HCT116 (cell line): ENCODE measurements at regions not wholly inside any gene's neighbourhood (a gene's known extent, or its start where the extent isn't known, plus 50 kb on each side); places are given as distances from the start of the nearest gene placed in this dataset.

Experiments used
- ATAC-seq: fragments of 200-7000 bp; cut with Tn5 transposase; 2 replicates; pipeline ENCODE4 v1.9.1; 2020; ENCODE audit warnings: mild to moderate bottlenecking, moderate library complexity
- BruUV-seq: library from RNA; stranded (reverse); fragments of 400-500 nt; replicated peaks from 2 replicates; lab custom pipeline; 2021; lab: Mats Ljungman, UMichigan
- CTCF ChIA-PET: fragments of 300-600 bp; sonication (Branson Sonifier 250); formaldehyde crosslinking; loops from one replicate; lab custom pipeline; 2021; ENCODE audit warnings: antibody characterized with exemption; lab: Charles Lee
- POLR2A ChIA-PET: fragments of 300-600, 350-600 bp; sonication (Branson Sonifier 250); formaldehyde crosslinking; loops from one replicate; lab custom pipeline; 2021; ENCODE audit warnings: antibody characterized with exemption; lab: Charles Lee
- RAD21 ChIA-PET, 2 experiments: fragments of 300-600 bp; sonication (Branson Sonifier 250); formaldehyde crosslinking; loops; one replicate each; lab custom pipeline; 2023; ENCODE audit warnings: low total read pairs in 2 of 2; ENCODE audit not compliant: uncharacterized antibody in 2 of 2, unreplicated experiment in 2 of 2, low non-redundant PET in 1 of 2; lab: Charles Lee
- DNase-seq: peaks from one replicate; pipeline ENCODE4 v3.0.0-alpha.2; 2010; ENCODE audit warnings: low read depth, low spot score
- H2AFZ ChIP-seq: fragments of 200-600 bp; shearing (Covaris generic), sonication (generic); 2 replicates; pipeline ENCODE4 v1.6.1; 2017; ENCODE audit warnings: low read depth, mixed run types, mixed read lengths, antibody characterized with exemption, low read length; ENCODE audit not compliant: poor library complexity, severe bottlenecking
- H3K27ac ChIP-seq: 2 replicates; pipeline ENCODE4 v1.5.1; 2012; ENCODE audit warnings: low read depth, low read length
- H3K27me3 ChIP-seq: fragments of 200-600 bp; sonication (generic); 2 replicates; pipeline ENCODE4 v1.6.1; 2016; ENCODE audit warnings: mixed run types, low read length, mixed read lengths; ENCODE audit not compliant: insufficient read depth
- H3K36me3 ChIP-seq, 2 experiments: fragments of 200-500 bp in 1 of 2; fragments of 200-600 bp in 1 of 2; sonication (Bioruptor generic) in 1 of 2; sonication (generic) in 1 of 2; 2 replicates each; pipeline versions ENCODE4 v1.5.1 to v1.6.1; 2014 to 2016; ENCODE audit warnings: low read length in 2 of 2, inconsistent platforms in 1 of 2, mixed read lengths in 1 of 2, mixed run types in 1 of 2; ENCODE audit not compliant: insufficient read depth in 2 of 2, control insufficient read depth in 1 of 2
- H3K4me1 ChIP-seq, 2 experiments: fragments of 200-600 bp in 1 of 2; sonication (generic) in 1 of 2; 2 replicates each; pipeline versions ENCODE4 v1.5.1 to v1.6.1; 2012 to 2017; ENCODE audit warnings: low read length in 2 of 2, inconsistent platforms in 1 of 2, mild to moderate bottlenecking in 1 of 2, mixed read lengths in 1 of 2, mixed run types in 1 of 2, moderate library complexity in 1 of 2; ENCODE audit not compliant: insufficient read depth in 2 of 2, control insufficient read depth in 1 of 2
- H3K4me2 ChIP-seq: fragments of 200-600 bp; sonication (generic); 2 replicates; pipeline ENCODE4 v1.6.1; 2017; ENCODE audit warnings: mixed run types, low read length, mixed read lengths
- H3K4me3 ChIP-seq, 2 experiments: fragments of 200-600 bp in 1 of 2; sonication (generic) in 1 of 2; replicated peaks in 1 of 2; 2 replicates each; pipeline ENCODE4 v1.5.1; 2011 to 2016; ENCODE audit warnings: low read length in 2 of 2, control low read depth in 1 of 2, low read depth in 1 of 2, mild to moderate bottlenecking in 1 of 2, mixed read lengths in 1 of 2, mixed run types in 1 of 2
- H3K79me2 ChIP-seq: fragments of 200-600 bp; sonication (generic); 2 replicates; pipeline ENCODE4 v1.6.1; 2017; ENCODE audit warnings: mild to moderate bottlenecking, mixed run types, low read length, moderate library complexity, mixed read lengths; ENCODE audit not compliant: insufficient read depth
- H3K9ac ChIP-seq: fragments of 200-600 bp; sonication (generic); 2 replicates; pipeline ENCODE4 v1.6.1; 2016; ENCODE audit warnings: low read length, mixed read lengths
- H3K9me2 ChIP-seq: fragments of 200-600 bp; sonication (generic), shearing (Covaris generic); 2 replicates; pipeline ENCODE4 v1.6.1; 2017; ENCODE audit warnings: mixed run types, mild to moderate bottlenecking, moderate library complexity; ENCODE audit not compliant: insufficient read depth
- H3K9me3 ChIP-seq, 2 experiments: fragments of 200-500 bp in 1 of 2; fragments of 200-600 bp in 1 of 2; sonication (Bioruptor generic) in 1 of 2; sonication (generic) in 1 of 2; 2 replicates each; pipeline ENCODE4 v1.6.1; 2014 to 2017; ENCODE audit warnings: low read length in 2 of 2, mixed read lengths in 2 of 2, inconsistent platforms in 1 of 2, low read depth in 1 of 2, mild to moderate bottlenecking in 1 of 2, mixed run types in 1 of 2, moderate library complexity in 1 of 2; ENCODE audit not compliant: control insufficient read depth in 1 of 2, insufficient read depth in 1 of 2
- H4K20me1 ChIP-seq: fragments of 200-600 bp; sonication (generic), shearing (Covaris generic); 2 replicates; pipeline ENCODE4 v1.6.1; 2017; ENCODE audit warnings: mixed run types, mild to moderate bottlenecking, moderate library complexity; ENCODE audit not compliant: insufficient read depth
- ATF3 ChIP-seq: IDR thresholded peaks from 2 replicates; pipeline ENCODE4 v1.6.1; 2012
- CBX3 ChIP-seq: IDR thresholded peaks from 2 replicates; pipeline ENCODE4 v1.6.1; 2012; ENCODE audit warnings: low read depth
- CTCF ChIP-seq, 3 experiments: fragments of 200-600 bp in 1 of 3; sonication (generic) in 1 of 3; IDR thresholded peaks in 2 of 3; conservative IDR thresholded peaks in 1 of 3; 2 replicates each; pipeline ENCODE4 v1.5.1; 2012 to 2017; ENCODE audit warnings: low read depth in 2 of 3, low read length in 2 of 3, antibody characterized with exemption in 1 of 3, borderline replicate concordance in 1 of 3, control low read depth in 1 of 3, mild to moderate bottlenecking in 1 of 3, mixed read lengths in 1 of 3, mixed run types in 1 of 3, moderate library complexity in 1 of 3; ENCODE audit not compliant: insufficient read depth in 1 of 3
- EGR1 ChIP-seq: IDR thresholded peaks from 2 replicates; pipeline ENCODE4 v1.6.1; 2012; ENCODE audit warnings: low read depth
- ELF1 ChIP-seq: IDR thresholded peaks from 2 replicates; pipeline ENCODE4 v1.6.1; 2012; ENCODE audit warnings: low read depth, borderline replicate concordance
- EZH2 ChIP-seq: fragments of 200-600 bp; sonication (generic); IDR thresholded peaks from 2 replicates; pipeline ENCODE4 v1.6.1; 2017; ENCODE audit warnings: antibody characterized with exemption, mixed run types
- FOSL1 ChIP-seq: IDR thresholded peaks from 2 replicates; pipeline ENCODE4 v1.6.1; 2012; ENCODE audit warnings: low read depth
- JUND ChIP-seq: IDR thresholded peaks from 2 replicates; pipeline ENCODE4 v1.6.1; 2012
- MAX ChIP-seq: IDR thresholded peaks from 2 replicates; pipeline ENCODE4 v1.6.1; 2012
- POLR2A ChIP-seq: IDR thresholded peaks from 2 replicates; pipeline ENCODE4 v1.7.0; 2011; ENCODE audit warnings: borderline replicate concordance; ENCODE audit not compliant: insufficient read depth, insufficient read length; ENCODE audit errors: extremely low read depth
- SIN3A ChIP-seq: IDR thresholded peaks from 2 replicates; pipeline ENCODE4 v1.6.1; 2012; ENCODE audit warnings: low read depth
- SP1 ChIP-seq: IDR thresholded peaks from 2 replicates; pipeline ENCODE4 v1.6.1; 2012; ENCODE audit warnings: low read depth
- SRF ChIP-seq: IDR thresholded peaks from 2 replicates; pipeline ENCODE4 v1.6.1; 2012; ENCODE audit warnings: low read depth
- YY1 ChIP-seq: IDR thresholded peaks from 2 replicates; pipeline ENCODE4 v1.6.1; 2011; ENCODE audit warnings: low read length, low read depth, moderate library complexity, mild to moderate bottlenecking; ENCODE audit not compliant: insufficient replicate concordance; ENCODE audit errors: extremely low read depth
- ZBTB33 ChIP-seq: IDR thresholded peaks from 2 replicates; pipeline ENCODE4 v1.6.1; 2011; ENCODE audit warnings: mild to moderate bottlenecking, low read length, moderate library complexity; ENCODE audit not compliant: insufficient replicate concordance; ENCODE audit errors: extremely low read depth
- intact Hi-C: fragments of 100-400 bp; cut with micrococcal nuclease; formaldehyde crosslinking; loops from 2 replicates; pipeline ENCODE4 v1.10.0; 2022

- ChIA-PET POLR2A (no interaction called here), RAD21 (no interaction called here)
- BruUV-seq: no TSS peak
Measured at GRCh38 chr11:92346220-92346619, 121.6 kb downstream of the FAT3 start.

GRCh38 chr11:92347454-92347853, 122.8 kb downstream of the FAT3 start:
- Histone ChIP-seq H3K9me3 (peaks cover 0 to 10% of the 10 kb centered on the region in 2 experiments; a peak in 2 of 4 replicates), H3K27ac (no peak overlapping the region), H3K4me1 (no peaks in the 10 kb centered on the region), H3K4me2 (no peak overlapping the region), H4K20me1 (no peaks in the 10 kb centered on the region), H3K27me3 (no peaks in the 10 kb centered on the region), H2AFZ (no peak overlapping the region), H3K36me3 (no peaks in the 10 kb centered on the region), H3K79me2 (no peaks in the 10 kb centered on the region), H3K9me2 (no peaks in the 10 kb centered on the region), H3K9ac (no peak overlapping the region), H3K4me3 (no peak overlapping the region)
- DNase-seq (no peak), ATAC-seq (no peak)
- RAD21 ChIA-PET: no interaction called here
- BruUV-seq: no TSS peak
- intact Hi-C loops: no loop called here
- CTCF ChIA-PET: no interaction called here
- POLR2A ChIA-PET: no interaction called here
- no peak for TF ChIP-seq JUND
- no peak for TF ChIP-seq CTCF (IDR thresholded peaks at IDR 0.05 in 2 of 3, conservative IDR thresholded peaks at IDR 0.05 in 1 of 3; ENCODE audit: borderline replicate concordance in 1 of 3, insufficient read depth in 1 of 3, low read depth in 2 of 3, low read length in 2 of 3)
- no peak for TF ChIP-seq FOSL1
- TF ChIP-seq YY1: no peak
- TF ChIP-seq POLR2A: no peak
- no peak for TF ChIP-seq SRF
- TF ChIP-seq CBX3: no peak
- TF ChIP-seq ELF1: no peak
- no peak for TF ChIP-seq EZH2
- TF ChIP-seq EGR1: no peak
- TF ChIP-seq ZBTB33: no peak
- TF ChIP-seq SIN3A: no peak
- no peak for TF ChIP-seq SP1

More at GRCh38 chr11:92346220-92346619, 121.6 kb downstream of the FAT3 start:
- TF ChIP-seq YY1 (no peak), MAX (no peak), POLR2A (no peak), ATF3 (no peak), SIN3A (no peak)
- Histone ChIP-seq H3K9me3 (peaks cover 3 to 10% of the 10 kb centered on the region in 2 experiments; a peak in 2 of 4 replicates), H3K9me2 (no peaks in the 10 kb centered on the region), H3K4me2 (no peak overlapping the region), H3K4me3 (no peak overlapping the region), H3K4me1 (no peaks in the 10 kb centered on the region), H2AFZ (no peak overlapping the region), H3K79me2 (no peaks in the 10 kb centered on the region), H4K20me1 (no peaks in the 10 kb centered on the region), H3K27ac (no peak overlapping the region), H3K36me3 (no peaks in the 10 kb centered on the region), H3K9ac (no peak overlapping the region), H3K27me3 (no peaks in the 10 kb centered on the region)
- CTCF ChIA-PET: no interaction called here
- intact Hi-C loops: no loop called here
- DNase-seq (no peak), ATAC-seq (no peak)
